GM19397 (cell line): ENCODE measurements at regions not wholly inside any gene's neighbourhood (a gene's known extent, or its start where the extent isn't known, plus 50 kb on each side); places are given as distances from the start of the nearest gene placed in this dataset.

Experiments
- ATAC-seq: cut with Tn5 transposase; IDR thresholded peaks from one replicate; pipeline ENCODE4 v1.9.1; 2021; ENCODE audit warnings: mild to moderate bottlenecking, moderate library complexity; ENCODE audit not compliant: unreplicated experiment

- ATAC-seq, result no peak
Observed at GRCh38 chr12:34289431-34290380, 267.4 kb downstream of the ALG10 start.

- ATAC-seq, result no peak
Observed at GRCh38 chr12:34290381-34290995, 268.2 kb downstream of the ALG10 start.

GRCh38 chr12:34291001-34291400, 268.7 kb downstream of the ALG10 start:
- no peak for ATAC-seq

- no peak for ATAC-seq
Observed at GRCh38 chr12:34291426-34291901, 269.2 kb downstream of the ALG10 start.

- ATAC-seq, result no peak
Observed at GRCh38 chr12:34292736-34293625, 270.7 kb downstream of the ALG10 start.

GRCh38 chr12:34294137-34294536, 271.8 kb downstream of the ALG10 start:
- ATAC-seq, result no peak

GRCh38 chr12:34294671-34295365, 272.5 kb downstream of the ALG10 start:
- no peak for ATAC-seq

GRCh38 chr12:34295366-34296142, 273.3 kb downstream of the ALG10 start:
- ATAC-seq, result no peak

GRCh38 chr12:34296143-34297041, 274.1 kb downstream of the ALG10 start:
- ATAC-seq, result no peak

GRCh38 chr12:34297126-34297789, 275.0 kb downstream of the ALG10 start:
- no peak for ATAC-seq

GRCh38 chr12:34297790-34298164, 275.5 kb downstream of the ALG10 start:
- no peak for ATAC-seq

- ATAC-seq, result no peak
Observed at GRCh38 chr12:34298176-34298970, 276.1 kb downstream of the ALG10 start.

GRCh38 chr12:34298971-34299801, 276.9 kb downstream of the ALG10 start:
- ATAC-seq, result no peak

GRCh38 chr12:34299802-34300193, 277.5 kb downstream of the ALG10 start:
- no peak for ATAC-seq

- ATAC-seq, result no peak
Observed at GRCh38 chr12:34300376-34301250, 278.3 kb downstream of the ALG10 start.
